ENCODE measurements at regions not wholly inside any gene's neighbourhood (a gene's known extent, or its start where the extent isn't known, plus 50 kb on each side); places are given as distances from the start of the nearest gene placed in this dataset.

DNA sequence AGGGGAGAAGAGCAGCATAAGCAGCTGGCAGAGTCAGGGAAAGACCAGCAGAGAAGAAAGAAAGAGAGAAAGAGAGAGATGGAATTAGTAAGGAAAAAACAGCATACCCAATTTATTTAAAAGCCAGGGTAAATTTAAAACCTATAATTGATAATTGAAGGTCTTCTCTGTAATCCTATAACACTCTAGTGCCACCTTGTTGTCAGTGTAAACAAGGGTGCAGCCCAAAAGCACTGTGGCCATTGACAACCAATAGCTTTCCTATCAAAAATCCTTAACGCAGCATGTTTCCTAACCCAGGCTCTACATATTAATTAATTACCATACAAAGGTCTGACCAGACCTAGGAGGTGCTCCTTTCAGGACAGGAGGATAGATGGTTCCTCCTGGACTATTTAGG, 447.2 kb upstream of the HSFY2 start:
- DNase-seq (ENCODE audit: low read depth): no peak
- TF ChIP-seq, protein P1, sequence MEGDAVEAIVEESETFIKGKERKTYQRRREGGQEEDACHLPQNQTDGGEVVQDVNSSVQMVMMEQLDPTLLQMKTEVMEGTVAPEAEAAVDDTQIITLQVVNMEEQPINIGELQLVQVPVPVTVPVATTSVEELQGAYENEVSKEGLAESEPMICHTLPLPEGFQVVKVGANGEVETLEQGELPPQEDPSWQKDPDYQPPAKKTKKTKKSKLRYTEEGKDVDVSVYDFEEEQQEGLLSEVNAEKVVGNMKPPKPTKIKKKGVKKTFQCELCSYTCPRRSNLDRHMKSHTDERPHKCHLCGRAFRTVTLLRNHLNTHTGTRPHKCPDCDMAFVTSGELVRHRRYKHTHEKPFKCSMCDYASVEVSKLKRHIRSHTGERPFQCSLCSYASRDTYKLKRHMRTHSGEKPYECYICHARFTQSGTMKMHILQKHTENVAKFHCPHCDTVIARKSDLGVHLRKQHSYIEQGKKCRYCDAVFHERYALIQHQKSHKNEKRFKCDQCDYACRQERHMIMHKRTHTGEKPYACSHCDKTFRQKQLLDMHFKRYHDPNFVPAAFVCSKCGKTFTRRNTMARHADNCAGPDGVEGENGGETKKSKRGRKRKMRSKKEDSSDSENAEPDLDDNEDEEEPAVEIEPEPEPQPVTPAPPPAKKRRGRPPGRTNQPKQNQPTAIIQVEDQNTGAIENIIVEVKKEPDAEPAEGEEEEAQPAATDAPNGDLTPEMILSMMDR (conservative IDR thresholded peaks at IDR 0.05; ENCODE audit: low read length): no peak
- H3K4me3 ChIP-seq (ENCODE audit: low read length): no peak overlapping the region

DNA sequence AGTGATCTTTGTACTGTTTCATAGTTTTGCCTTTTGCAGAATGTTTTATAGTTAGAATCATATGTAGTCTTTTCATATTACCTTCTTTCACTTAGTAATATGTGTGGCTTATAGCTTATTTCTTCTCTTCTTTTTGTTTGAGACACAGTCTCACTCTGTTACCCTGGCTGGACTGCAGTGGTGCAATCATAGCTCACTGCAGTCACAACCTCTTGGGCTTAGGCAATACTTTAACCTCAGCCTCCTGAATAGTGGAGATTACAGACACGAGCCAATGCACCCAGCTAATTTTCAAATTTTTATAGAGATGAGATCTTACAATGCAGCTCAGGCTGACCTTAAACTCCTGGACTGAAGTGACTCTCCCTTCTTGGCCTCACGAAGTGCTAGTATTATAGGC, 435.4 kb upstream of the HSFY2 start:
- TF ChIP-seq, protein P1 (conservative IDR thresholded peaks at IDR 0.05; ENCODE audit: low read length): no peak
- no peak overlapping the region for H3K4me3 ChIP-seq (ENCODE audit: low read length)
- no peak for DNase-seq (ENCODE audit: low read depth)

DNA sequence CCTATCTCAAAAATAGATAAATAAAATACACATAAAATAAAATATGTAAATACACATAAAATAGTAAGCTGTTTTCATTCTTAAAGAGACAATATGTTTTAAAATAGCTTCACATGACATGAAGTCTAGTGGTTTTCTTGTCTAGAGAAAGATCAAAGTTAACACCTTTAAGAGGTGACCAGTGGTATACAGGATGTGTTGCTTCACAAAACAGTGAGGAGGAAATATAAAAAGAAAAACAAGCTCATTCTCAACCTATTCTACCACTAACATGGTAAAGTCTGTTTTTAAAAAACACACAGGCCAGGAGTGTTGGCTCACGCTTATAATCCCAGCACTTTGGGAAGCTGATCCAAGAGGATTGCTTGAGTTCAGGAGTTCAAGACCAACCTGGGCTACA, 433.5 kb upstream of the HSFY2 start:
- no peak overlapping the region for H3K4me3 ChIP-seq (ENCODE audit: low read length)
- TF ChIP-seq, protein P1 (conservative IDR thresholded peaks at IDR 0.05; ENCODE audit: low read length): no peak
- DNase-seq (ENCODE audit: low read depth): no peak

DNA sequence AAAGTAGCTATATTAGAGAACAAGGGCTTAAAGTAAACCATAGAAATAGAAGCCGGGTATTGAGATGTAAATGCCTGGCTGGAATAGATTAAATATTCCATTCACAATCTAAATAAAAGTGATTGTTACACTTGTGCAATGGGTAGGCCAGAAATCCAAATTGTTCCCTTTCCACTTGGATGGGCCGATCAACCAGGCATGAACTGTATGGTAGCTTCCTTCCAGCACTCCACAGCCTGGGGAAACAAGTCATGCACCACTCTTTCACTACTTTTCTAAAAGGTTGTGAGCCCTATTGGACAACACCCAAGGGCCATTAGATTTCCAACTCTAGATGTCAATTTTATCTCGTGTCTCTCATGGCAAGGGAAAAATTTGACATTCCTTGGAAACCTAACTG, 407.3 kb upstream of the HSFY2 start:
- no peak for DNase-seq (ENCODE audit: low read depth)
- TF ChIP-seq, protein P1 (conservative IDR thresholded peaks at IDR 0.05; ENCODE audit: low read length): no peak
- no peak overlapping the region for H3K4me3 ChIP-seq (ENCODE audit: low read length)

DNA sequence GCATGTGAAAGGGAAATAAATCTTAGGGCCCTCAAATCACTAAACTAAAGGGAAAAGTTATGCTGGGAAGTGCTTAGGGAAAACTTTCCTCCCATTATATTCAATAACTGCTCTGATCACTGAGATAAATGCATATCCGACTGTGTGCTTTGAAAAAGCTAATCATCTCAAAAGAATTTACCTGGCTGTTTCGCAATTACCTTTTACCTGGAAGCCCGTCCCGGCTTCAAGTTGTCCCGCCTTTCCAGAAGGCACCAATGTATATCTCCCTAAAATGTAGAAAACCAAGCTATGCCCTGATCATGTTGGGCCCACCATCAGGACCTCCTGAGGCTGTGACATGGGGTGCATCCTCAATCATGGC, 394.6 kb upstream of the HSFY2 start:
- no peak overlapping the region for H3K4me3 ChIP-seq (ENCODE audit: low read length)
- no peak for DNase-seq (ENCODE audit: low read depth)
- TF ChIP-seq, protein P1 (conservative IDR thresholded peaks at IDR 0.05; ENCODE audit: low read length): no peak

DNA sequence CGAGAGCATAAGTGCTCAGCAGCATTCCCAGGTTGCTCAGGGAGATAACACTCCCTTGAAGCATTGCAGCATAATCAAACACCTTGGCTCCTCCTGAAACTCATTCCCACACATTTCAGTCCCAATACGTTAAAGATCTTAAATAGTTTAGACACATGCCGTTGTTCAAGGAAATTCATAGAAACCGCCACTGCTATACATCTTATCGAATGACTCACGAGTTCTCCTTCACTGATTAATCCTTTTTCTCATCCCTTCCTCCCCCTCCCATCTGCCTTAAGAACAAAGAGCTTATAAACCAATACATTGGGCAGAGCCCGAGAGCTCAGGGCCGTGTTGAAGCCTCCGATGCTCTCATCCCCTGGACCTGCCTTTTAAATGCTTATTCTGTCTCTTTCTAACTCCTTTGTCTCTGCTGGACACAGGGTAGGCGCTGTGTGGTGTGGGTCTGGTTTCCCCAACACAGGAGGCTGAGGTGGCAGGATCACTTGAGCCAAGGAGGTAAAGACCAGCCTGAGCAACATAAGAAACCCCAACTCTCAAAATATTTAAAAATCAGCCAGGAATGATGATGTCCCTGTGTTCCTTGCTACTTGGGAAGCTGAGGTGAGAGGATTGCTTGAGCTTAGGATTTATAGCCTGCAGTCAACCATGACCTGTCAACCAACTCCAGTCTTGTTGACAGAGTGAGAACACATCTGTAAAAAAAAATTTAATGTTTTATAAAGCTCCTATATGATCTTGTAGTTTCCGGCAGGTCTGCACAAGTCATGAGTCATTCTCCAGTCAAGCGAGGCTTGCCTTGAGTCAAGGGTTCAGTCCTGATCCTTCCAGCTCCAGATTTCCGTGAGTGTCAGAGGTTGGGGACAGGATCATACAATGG, 394.0 kb upstream of the HSFY2 start:
- DNase-seq (ENCODE audit: low read depth): no peak

DNA sequence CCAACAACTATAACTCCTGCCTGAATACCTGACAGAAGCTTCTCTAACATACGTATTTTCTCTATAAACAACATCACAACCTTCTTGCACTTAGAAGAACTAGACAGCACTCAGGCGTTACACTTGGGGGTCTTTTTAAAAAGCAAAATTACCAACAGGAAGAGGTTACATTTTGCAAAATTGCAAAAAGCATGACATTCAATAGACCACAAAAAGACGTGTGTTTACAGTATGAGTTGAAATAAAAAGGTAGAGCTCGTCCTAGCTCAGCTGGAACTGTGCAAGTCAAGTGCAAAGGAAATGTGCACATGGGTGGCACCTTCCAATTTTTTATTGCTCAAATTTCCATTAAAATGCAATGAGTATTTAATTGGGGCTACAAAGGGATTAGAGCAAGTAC, 375.2 kb upstream of the HSFY2 start:
- DNase-seq (ENCODE audit: low read depth): no peak
- H3K4me3 ChIP-seq (ENCODE audit: low read length): no peak overlapping the region

More for the DNA sequence above, 394.0 kb upstream of the HSFY2 start:
- H3K4me3 ChIP-seq (ENCODE audit: low read length): no peak overlapping the region
- TF ChIP-seq, protein P1 (conservative IDR thresholded peaks at IDR 0.05; ENCODE audit: low read length): no peak

More for the DNA sequence above, 375.2 kb upstream of the HSFY2 start:
- TF ChIP-seq, protein P1 (conservative IDR thresholded peaks at IDR 0.05; ENCODE audit: low read length): no peak

Measured in AG10803 (cell line).